NB4 (cell line): ENCODE measurements at regions not wholly inside any gene's neighbourhood (a gene's known extent, or its start where the extent isn't known, plus 50 kb on each side); places are given as distances from the start of the nearest gene placed in this dataset.

Source experiments
- CTCF ChIP-seq: IDR thresholded peaks from one replicate; pipeline ENCODE4 v1.5.1; 2012; ENCODE audit warnings: low read depth, low read length
- MAX ChIP-seq: IDR thresholded peaks from 2 replicates; pipeline ENCODE4 v1.6.1; 2011; ENCODE audit warnings: low read depth, low read length
- MYC ChIP-seq: IDR thresholded peaks from 2 replicates; pipeline ENCODE4 v1.6.1; 2011; ENCODE audit warnings: low read depth, low read length
- POLR2A ChIP-seq: IDR thresholded peaks from 2 replicates; pipeline ENCODE4 v1.6.1; 2011; ENCODE audit warnings: mild to moderate bottlenecking; ENCODE audit not compliant: insufficient read length; ENCODE audit errors: extremely low read depth

DNA sequence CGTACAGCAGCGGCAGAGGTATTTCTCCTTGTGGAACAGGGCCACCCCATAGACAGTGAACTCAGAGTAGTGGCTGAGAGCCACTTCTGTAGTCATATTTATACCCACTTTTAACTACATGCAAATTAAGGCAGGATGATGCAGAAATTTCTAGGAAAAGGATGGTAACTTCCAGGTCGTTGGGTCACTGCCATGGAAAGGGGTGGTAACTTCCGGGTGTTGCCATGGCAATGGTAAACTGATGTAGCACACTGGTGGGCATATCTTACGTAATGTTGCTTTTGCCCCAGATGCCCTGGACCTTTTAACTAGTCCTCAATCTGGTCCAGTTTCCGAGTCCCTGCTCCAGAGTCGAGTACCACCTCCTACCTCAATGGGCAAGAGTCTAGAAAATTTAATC, 154.8 kb upstream of the AGA start:
- TF ChIP-seq MAX (no peak), CTCF (no peak), POLR2A (no peak), MYC (no peak)
